Breast epithelium (tissue), 3 donors: ENCODE measurements at regions not wholly inside any gene's neighbourhood (a gene's known extent, or its start where the extent isn't known, plus 50 kb on each side); places are given as distances from the start of the nearest gene placed in this dataset.

Experiments used
- POLR2A ChIP-seq: fragments of 450-650 bp; IDR thresholded peaks from one replicate; pipeline ENCODE4 v1.6.1; 2016; ENCODE audit warnings: antibody characterized with exemption, mild to moderate bottlenecking, moderate library complexity
- POLR2AphosphoS5 ChIP-seq, 3 donors: sonication (generic); formaldehyde crosslinking; IDR thresholded peaks; one replicate each; pipeline ENCODE4 v1.6.1; 2017; ENCODE audit warnings: antibody characterized with exemption in 3 of 3
- TF ChIP-seq, protein P1 (sequence below), 3 donors: fragments of 450-650 bp; IDR thresholded peaks; one replicate each; pipeline ENCODE4 v1.5.1; 2016 to 2017; ENCODE audit warnings: antibody characterized with exemption in 3 of 3, mild to moderate bottlenecking in 3 of 3, moderate library complexity in 3 of 3

DNA sequence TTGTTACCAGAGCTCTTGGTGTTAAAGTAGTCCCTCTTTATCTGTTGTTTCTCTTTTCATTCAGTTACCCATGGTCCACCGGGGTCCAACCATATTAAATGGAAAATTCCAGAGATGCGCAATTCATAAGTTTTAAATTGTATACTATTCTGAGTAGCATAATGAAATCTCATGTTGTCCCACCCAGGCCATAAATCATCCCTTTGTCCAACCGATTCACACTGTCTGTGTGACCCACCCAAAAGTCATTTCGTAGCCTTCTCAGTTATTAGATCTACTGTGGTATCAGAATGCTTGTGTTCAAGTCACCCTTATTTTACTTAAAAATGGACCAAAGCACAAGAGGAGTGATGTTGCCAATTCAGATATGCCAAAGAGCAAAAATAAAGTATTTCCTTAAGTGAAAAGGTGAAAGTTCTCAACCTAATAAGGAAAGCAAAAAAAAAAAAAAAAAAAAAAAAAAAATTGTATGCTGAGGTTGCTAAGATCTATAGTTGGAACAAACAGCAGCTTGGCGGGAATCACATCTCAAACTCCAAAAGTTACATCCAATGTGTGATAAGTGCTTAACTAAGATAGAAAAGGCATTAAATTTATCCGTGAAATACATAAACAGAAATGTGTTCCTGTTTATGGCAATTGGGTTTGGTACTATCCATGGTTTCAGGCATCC is 106.8 kb upstream of the GPBP1 start:
- TF ChIP-seq, protein P1, sequence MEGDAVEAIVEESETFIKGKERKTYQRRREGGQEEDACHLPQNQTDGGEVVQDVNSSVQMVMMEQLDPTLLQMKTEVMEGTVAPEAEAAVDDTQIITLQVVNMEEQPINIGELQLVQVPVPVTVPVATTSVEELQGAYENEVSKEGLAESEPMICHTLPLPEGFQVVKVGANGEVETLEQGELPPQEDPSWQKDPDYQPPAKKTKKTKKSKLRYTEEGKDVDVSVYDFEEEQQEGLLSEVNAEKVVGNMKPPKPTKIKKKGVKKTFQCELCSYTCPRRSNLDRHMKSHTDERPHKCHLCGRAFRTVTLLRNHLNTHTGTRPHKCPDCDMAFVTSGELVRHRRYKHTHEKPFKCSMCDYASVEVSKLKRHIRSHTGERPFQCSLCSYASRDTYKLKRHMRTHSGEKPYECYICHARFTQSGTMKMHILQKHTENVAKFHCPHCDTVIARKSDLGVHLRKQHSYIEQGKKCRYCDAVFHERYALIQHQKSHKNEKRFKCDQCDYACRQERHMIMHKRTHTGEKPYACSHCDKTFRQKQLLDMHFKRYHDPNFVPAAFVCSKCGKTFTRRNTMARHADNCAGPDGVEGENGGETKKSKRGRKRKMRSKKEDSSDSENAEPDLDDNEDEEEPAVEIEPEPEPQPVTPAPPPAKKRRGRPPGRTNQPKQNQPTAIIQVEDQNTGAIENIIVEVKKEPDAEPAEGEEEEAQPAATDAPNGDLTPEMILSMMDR (IDR thresholded peaks at IDR 0.05) = no peak
- TF ChIP-seq POLR2AphosphoS5 (IDR thresholded peaks at IDR 0.05) = no peak
- no peak for TF ChIP-seq POLR2A
